ENCODE measurements at regions not wholly inside any gene's neighbourhood (a gene's known extent, or its start where the extent isn't known, plus 50 kb on each side); places are given as distances from the start of the nearest gene placed in this dataset.

- DNase-seq (ENCODE audit: low read depth), result no peak
- no peak overlapping the region for H3K4me3 ChIP-seq (ENCODE audit: low read length)
- TF ChIP-seq, protein P1, sequence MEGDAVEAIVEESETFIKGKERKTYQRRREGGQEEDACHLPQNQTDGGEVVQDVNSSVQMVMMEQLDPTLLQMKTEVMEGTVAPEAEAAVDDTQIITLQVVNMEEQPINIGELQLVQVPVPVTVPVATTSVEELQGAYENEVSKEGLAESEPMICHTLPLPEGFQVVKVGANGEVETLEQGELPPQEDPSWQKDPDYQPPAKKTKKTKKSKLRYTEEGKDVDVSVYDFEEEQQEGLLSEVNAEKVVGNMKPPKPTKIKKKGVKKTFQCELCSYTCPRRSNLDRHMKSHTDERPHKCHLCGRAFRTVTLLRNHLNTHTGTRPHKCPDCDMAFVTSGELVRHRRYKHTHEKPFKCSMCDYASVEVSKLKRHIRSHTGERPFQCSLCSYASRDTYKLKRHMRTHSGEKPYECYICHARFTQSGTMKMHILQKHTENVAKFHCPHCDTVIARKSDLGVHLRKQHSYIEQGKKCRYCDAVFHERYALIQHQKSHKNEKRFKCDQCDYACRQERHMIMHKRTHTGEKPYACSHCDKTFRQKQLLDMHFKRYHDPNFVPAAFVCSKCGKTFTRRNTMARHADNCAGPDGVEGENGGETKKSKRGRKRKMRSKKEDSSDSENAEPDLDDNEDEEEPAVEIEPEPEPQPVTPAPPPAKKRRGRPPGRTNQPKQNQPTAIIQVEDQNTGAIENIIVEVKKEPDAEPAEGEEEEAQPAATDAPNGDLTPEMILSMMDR (conservative IDR thresholded peaks at IDR 0.05; ENCODE audit: low read length), result no peak
Measured at GRCh38 chr12:125435871-125436270, 370.6 kb downstream of the AACS start.

- H3K4me3 ChIP-seq (ENCODE audit: low read length), result no peak overlapping the region
- TF ChIP-seq, protein P1 (conservative IDR thresholded peaks at IDR 0.05; ENCODE audit: low read length), result no peak
- DNase-seq (ENCODE audit: low read depth), result no peak
Measured at GRCh38 chr12:125436686-125437085, 371.5 kb downstream of the AACS start.

DNA sequence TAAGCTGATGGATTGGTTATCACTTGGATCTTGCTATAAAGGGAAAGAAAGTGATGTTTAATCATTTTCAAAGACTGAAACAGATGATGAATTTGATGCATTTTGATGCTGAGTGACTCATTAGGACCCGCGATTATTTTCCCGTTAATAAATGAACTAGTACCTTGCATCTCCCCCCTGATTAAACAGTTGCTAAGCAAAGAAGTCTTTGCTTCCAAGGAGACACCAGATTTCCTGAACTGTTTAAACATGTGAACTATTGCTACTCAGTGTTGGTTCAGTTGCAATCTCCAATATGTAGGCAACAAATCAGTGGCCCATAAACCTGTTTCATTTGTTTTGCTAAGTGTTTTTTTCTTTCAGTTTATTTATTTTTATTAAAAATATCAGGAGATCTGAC is 375.2 kb downstream of the AACS start:
- TF ChIP-seq, protein P1 (conservative IDR thresholded peaks at IDR 0.05; ENCODE audit: low read length), result no peak
- no peak for DNase-seq (ENCODE audit: low read depth)
- H3K4me3 ChIP-seq (ENCODE audit: low read length), result no peak overlapping the region

- DNase-seq (ENCODE audit: low read depth), result no peak
- TF ChIP-seq, protein P1 (conservative IDR thresholded peaks at IDR 0.05; ENCODE audit: low read length), result no peak
- H3K4me3 ChIP-seq (ENCODE audit: low read length), result no peak overlapping the region
Measured at GRCh38 chr12:125443341-125443740, 378.1 kb downstream of the AACS start.

GRCh38 chr12:125451408-125451807 is 386.2 kb downstream of the AACS start:
- no peak overlapping the region for H3K4me3 ChIP-seq (ENCODE audit: low read length)
- TF ChIP-seq, protein P1 (conservative IDR thresholded peaks at IDR 0.05; ENCODE audit: low read length), result no peak
- DNase-seq (ENCODE audit: low read depth), result no peak

DNA sequence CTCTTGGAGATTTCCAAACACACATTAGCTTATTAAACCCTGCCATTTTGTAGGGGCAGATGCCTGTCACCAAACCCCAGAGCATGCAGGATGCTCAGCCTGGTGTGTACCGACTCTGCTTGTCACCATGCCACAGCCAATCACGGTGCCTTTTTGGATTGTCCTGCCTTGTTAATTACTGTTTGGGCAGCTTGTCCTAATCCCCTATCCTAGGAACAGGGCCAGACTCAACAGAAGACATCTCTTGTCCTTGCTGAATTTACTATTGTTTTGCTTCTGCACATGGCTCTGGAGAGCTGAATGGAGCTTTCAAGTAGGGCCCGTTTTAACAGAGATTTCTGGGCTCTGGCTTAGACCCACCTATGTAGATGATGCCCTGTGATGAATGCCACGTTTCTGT is 388.5 kb downstream of the AACS start:
- no peak overlapping the region for H3K4me3 ChIP-seq (ENCODE audit: low read length)
- DNase-seq (ENCODE audit: low read depth), result no peak
- TF ChIP-seq, protein P1 (conservative IDR thresholded peaks at IDR 0.05; ENCODE audit: low read length), result no peak

DNA sequence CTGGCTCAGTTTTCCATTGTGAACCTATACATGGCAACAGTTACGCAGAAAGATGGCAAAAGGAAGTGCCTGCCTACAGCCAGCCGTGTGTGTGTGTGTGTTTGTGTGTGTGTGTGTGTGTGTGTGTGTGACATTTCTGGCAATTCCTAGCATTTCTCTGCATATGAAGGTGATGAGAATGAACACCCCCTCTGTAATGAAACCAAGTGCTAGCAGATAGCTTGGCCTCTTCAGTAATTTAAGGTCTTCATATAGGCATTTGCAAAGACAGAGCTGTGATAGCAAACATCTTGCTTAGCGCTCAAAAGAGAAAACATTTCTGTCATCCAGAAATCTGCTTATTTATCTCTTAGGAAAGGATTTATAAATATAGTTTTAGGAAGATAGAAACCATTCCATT is 389.1 kb downstream of the AACS start:
- TF ChIP-seq, protein P1 (conservative IDR thresholded peaks at IDR 0.05; ENCODE audit: low read length), result no peak
- no peak for DNase-seq (ENCODE audit: low read depth)
- no peak overlapping the region for H3K4me3 ChIP-seq (ENCODE audit: low read length)

Measured in AG10803 (cell line).